GM18868 (cell line): ENCODE measurements at regions not wholly inside any gene's neighbourhood (a gene's known extent, or its start where the extent isn't known, plus 50 kb on each side); places are given as distances from the start of the nearest gene placed in this dataset.
"Not testable (repeated sequence)": the region's sequence is repeated elsewhere in the genome, so short reads cannot be mapped to it uniquely, and the experiment has no call there.

Experiments used
- ATAC-seq: cut with Tn5 transposase; IDR thresholded peaks from one replicate; pipeline ENCODE4 v1.9.1; 2021; ENCODE audit warnings: mild to moderate bottlenecking, moderate library complexity; ENCODE audit not compliant: unreplicated experiment

DNA sequence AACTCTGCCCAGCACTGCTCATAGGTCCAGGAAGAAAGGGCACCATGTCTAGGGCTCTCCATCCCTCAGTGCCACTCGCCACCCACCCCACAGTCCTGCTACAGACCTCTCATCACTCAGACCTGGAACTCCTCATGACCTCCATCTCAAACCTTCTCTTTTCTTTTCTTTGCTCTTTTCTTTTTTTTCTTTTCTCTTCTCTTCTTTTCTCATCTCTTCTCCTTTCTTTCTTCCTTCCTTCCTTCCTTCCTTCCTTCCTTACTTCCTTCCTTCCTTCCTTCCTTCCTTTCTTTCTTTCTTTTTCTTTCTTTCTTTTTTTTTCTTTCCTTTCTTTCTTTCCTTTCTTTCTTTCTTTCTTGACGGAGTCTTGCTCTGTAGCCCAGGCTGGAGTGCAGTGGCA is 122.2 kb downstream of the KLF6 start:
- no peak for ATAC-seq

DNA sequence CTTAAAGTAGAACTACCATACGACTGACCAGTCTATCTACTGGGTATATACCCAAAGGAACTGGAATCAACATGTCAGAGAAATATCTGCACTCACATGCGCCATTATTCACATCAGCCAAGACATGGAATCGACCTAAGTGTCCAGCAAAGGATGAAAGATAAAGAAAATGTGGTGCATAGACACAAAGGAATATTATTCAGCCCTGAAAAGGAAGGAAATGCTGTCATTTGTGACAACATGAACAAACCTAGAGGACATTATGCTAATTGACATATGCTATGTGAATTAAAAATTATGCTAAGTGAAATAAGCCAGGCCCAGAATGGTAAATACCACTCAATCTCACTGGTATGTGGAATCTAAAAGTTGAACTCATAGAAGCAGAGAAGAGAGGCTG is 123.7 kb downstream of the KLF6 start:
- no peak for ATAC-seq

DNA sequence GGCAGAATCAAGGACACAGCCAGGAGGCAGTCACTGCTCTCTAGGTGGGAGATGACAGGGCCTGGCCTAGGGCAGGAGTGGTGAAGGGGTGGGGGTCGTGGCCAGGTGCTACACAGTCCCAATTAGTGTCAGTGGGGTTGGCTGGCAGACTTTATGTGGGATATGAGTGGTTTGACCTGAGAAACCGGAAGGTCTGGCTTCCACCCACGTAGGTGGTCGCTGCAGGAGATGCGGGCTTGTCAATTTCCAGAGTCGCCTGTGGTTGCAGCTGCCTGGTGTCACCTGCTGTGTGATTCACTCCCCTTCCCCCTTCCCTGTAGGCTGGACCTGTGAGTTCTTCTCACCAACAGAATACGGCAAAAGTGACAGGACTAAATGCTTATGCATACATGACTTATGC is 124.3 kb downstream of the KLF6 start:
- ATAC-seq = no peak

DNA sequence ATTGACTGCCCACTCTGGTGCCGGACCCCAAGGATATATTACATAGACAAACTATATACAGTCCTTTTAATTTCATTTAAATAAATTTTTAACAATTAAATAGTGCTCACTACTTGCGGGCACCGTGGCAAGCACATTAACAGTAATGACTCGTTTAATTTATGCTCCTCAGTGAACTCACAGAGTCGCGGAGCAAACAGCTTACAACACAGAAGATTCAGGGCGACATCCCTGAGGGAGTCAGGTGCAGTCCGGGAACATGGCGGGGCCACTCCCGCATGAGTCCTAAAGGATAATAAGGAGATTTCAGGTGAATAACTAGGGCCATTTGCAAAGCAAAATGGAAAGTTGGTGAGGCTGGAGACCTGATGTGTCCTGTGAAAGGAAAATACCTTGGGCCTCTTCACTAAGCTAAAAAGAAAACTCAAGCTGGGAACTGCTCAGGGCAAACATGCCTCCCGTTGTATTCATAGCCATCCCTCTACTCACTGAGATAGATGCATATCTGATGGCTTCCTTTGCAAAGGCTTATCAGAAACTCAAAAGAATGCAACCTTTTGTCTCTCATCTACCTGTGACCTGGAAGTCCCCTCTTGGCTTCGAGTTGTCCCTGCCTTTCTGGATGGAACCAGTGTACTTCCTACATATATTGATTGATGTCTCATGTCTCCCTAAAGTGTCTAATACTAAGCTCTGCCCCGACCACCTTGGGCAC is 125.6 kb downstream of the KLF6 start:
- ATAC-seq = no peak

DNA sequence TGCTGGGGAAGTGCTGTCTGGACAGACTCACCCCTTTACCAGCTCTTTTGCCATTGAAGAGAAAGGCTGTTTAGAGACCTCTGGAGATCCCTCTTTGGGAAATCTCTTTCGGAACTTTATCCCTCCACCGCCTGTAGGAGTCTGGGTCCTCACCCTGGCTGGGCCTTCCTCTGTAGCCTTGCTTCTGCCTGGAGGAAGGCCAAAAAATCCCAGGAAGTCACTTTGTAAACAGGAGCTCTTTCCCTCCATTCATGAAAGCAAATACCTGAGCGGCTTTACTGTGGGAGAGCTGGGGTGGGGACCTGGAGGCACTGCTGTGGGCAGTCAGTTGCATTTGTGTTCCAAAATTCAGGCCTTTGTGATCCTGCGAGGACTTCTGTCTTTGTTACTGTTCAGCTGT is 126.2 kb downstream of the KLF6 start:
- no peak for ATAC-seq

DNA sequence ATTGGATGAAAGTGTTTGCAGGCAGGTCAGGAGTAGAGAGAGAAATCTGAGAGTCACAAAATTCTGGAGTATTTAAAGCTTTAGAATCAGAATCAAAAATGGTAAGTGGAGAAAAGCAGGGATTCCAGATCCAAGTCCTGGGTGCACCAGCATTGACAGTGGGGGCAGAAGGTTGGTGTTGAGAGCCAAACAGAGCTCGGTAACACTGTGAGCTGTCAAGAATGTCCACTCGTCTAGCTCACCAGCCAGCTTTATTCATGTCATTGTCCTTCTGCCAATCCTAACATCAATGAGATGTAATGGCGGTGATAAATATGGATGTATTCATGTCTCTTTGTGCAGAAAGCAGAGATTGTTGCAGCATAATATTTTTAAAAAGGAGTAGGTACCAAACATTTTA is 128.8 kb downstream of the KLF6 start:
- no peak for ATAC-seq

DNA sequence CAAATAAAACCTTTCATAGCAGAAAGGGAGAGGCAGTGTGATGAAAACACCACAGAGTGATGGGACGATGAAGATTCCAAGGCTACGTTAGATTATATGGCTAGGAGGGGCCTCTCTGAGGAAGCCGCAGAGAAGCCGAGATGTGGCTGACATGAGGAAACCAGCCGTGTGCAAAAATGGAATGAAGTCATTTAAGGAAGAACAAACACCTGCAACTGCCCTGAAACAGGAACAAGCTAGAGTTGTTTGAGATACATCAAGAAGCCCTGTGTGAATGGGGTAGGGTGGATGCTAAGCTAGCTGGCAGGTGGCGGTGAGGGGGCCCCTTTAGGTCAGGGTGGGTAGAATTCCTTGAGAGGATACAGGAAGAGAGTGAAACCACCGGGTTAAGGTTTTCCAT is 129.5 kb downstream of the KLF6 start:
- ATAC-seq = peak; percentile 63

DNA sequence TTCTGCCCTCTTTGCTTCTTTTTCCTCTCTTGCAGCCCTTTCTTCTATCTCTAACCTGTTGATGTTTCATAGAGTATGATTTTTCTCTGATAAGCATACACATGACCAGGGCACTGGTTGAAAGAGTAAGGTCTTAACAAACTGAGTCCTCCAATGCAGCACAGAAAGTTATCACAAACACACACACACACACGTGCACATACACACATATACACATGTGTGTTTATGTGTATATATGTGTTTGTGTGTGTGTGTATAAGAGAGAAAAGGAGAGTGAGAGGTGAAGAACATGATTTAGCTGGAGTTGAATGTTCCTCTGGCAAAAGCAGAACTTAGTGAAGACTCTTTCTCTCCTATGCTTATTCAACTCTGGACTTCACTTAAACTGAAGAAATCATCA is 130.0 kb downstream of the KLF6 start:
- ATAC-seq = no peak

DNA sequence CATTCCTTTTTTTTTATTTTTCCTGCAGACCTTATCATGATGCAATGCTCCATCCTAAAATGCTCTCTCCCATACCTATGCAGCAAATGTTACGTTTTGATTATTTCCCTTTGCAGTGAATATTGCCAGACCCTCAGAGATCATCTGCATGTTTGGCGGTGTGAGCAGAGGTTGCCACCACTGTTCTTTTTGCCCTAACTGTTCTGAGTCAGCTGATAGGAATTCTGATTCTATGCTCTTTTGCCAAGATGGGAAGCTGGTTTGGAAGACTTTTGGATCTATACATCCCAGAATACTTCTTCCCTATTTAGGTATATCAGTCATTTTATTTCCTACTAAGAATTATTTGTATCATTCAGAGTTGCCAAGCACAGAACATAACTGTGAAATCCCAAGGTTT is 130.5 kb downstream of the KLF6 start:
- ATAC-seq = no peak

DNA sequence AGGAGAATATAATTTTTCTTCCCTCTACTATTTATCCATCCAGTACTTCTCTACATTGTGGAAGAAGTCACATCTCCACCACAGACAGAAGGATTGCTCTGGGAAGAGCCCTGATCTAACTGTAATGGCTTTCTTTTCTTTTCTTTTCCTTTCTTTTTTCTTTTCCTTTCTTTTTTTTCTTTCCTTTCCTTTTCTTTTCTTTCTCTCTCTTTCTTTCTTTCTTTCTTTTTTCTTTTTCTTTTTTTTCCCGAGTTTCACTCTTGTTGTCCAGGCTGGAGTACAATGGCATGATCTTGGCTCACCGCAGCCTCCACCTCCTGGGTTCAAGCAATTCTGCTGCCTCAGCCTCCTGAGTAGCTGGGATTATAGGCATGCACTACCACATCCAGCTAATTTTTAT is 131.7 kb downstream of the KLF6 start:
- not testable (repeated sequence) for ATAC-seq

DNA sequence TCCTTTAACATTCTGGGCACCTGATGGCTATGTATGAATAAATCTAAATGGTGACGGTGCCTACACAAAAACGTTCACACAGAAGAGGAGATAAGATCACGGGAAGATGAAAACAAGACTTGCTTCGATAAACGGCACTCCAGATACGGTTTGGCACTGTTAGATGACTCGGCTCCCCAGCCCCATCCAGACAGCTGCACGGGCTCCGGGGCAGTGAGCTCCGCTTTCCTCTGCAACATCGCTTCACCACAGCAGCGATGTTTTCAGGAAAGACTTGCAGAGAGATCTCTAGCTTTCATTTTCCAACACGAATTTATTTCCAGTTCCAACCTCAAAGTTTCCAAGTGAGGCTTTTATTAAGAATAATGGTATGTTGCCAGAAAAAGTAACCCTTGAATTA is 132.1 kb downstream of the KLF6 start:
- no peak for ATAC-seq

DNA sequence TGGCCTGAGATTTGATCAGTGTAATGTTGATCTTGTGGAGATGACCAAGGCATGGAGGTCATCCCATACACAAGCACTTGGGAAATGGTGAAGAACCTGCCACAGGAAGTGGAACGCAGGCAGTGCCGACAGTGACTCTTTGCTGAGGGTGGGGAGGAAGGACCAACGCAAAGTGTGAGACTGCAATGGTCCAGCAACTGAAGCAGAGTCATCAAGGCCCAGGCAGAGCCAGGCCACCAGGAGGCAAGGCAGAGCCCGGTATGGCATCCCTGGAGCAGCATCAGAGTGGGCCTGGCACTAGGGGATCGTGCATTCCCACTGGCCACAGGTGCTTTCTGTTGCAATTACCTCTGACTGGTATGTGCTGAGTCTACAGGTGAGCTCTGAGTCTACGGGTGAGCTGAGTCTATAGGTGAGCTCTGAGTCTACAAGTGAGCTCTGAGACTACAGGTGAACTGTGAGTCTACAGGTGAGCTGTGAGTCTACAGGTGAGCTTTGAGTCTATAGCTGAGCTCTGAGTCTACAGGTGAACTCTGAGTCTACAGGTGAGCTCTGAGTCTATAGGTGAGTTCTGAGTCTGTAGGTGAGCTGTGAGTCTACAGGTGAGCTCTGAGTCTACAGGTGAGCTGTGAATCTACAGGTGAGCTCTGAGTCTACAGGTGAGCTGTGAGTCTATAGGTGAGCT is 132.9 kb downstream of the KLF6 start:
- ATAC-seq = no peak

DNA sequence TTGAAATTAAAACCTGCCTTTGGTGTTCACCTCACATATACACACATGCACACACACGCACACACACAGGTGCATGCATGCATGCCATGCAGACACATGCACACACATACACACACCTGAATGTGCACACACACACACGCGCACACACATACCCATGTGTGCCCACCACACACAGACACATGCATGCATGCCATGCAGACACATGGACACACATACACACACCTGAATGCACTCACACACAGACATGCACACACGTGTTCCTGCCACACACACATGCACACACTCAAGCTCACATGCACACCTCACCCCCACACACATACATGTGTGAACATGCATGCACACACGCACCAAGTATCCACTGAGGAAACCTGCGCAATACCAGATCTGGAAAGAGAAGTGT is 136.4 kb downstream of the KLF6 start:
- ATAC-seq = no peak

DNA sequence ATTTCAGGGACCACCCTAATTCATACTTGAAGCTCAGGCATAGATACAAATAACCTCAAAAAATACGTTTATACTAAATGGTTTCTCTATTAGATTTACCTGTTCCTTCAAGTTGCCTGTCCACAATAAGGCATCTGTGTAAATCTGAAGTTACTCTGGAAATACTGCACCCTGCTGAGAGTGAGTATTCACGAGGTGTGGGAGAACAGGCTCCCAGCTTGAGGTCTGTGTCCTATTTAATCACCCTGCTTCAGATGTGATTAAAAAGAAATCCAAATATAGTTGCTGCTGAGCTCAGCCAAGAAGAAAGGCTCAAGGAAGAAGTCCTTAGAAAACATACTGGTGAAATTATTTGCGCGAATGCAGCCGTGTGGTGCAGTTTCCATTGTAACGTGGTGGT is 136.8 kb downstream of the KLF6 start:
- no peak for ATAC-seq

DNA sequence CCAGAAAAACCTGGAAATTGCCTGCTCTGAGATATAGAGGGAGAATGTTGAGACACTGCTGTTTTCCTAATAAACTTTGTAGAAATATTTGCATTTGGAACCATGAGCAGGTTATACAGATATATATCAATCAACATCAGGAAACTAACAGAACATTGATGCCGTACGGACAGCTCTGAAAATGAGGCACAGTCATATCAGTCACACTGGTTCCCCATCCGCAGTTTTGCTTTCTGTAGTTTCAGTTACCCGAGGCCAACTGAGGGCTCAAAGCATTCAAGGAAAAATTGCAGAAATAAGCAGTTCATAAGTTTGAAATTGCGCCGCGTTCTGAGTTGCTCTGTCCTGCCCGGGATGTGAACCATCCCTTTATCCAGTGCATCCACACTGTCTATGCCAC is 137.9 kb downstream of the KLF6 start:
- peak; percentile 93 for ATAC-seq

DNA sequence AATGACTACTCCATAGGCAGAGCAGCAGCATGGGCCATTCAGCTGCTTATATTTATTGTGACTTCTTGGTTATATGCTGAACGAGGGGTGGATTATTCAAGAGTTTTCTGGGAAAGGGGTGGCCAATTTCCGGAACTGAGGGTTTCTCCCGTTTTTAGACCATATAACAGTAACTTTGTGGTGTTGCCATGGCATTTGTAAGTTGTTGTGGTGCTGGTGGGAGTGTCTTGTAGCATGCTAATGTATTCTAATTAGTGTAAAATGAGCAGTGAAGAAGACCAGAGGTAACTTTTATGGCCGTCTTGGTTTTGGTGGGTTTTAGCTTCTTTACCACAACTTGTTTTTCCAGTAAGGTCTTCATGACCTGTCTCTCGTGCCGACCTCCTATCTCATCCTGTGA is 139.6 kb downstream of the KLF6 start:
- no peak for ATAC-seq

DNA sequence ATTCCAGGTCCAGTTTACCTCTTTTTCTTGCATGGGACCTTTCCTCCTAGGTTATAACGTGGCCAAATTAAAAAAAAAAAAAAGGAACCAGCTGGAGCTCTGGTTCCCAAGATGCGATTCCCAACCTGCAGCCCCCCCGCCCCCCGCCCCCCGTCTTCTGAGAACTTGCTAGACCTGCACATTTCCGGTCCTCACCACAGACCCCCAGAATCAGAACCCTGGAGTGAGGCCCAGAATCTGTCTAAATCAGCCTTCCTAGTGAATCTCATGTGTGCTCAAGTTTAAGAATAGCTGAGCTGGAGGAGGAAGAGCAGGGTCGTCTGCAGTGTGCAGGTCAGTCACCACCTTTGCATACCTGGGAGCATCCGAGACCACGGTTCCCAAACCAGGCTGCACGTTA is 144.2 kb downstream of the KLF6 start:
- no peak for ATAC-seq

DNA sequence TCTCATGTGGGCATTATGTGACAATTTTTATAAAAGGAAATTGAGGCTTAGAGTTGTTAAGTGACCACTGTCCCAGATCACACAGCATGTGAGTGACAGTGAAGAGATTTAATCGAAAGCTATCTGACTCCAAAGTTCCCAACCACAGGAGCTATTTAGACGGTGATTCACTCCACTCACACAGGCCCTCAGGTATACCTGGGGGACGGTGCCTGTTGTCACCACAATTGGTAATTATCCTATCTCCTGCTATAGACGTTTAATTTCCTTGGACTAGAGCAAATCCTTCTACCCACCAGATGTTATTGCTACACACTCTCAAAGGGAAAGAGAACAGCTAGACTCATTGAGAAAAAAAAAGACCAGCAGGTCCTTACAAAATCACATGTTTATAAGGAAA is 145.5 kb downstream of the KLF6 start:
- no peak for ATAC-seq

DNA sequence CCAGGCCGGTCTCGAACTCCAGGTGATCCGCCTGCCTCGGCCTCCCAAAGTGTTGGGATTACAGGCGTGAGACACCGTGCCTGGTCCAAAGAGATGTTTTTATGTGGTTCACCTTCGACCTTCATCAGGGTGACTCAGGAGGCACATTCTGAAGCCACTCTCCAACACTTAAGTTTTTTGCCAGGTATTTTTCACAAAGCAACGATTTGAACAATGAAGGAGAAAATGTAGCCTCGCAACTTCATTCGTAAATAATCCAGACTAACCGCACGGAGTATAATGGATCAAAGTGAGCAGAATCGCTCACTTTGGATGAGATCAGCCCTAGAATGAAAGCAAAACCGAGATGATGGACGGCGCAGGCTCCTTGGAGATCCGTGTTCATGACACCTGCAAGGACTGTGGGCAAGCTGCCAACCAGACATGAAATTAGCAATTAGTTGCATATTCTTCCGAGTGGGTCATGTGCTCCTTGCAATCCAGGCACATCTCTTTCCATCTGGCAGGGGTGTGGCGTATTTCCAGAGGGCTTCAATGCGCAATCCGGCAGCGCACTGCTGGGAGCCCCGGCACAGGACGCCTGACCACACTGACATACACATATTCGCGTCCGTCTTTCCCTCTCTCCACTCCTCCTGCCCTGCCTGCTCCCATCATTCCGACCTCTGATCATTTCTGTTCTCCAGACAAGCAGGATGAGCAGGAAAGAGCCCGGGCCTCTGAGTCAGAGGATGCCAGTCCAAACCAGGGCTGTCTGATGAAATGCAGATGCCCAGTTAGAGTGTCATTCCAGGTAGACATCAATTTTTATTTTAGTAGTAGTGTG is 148.4 kb downstream of the KLF6 start:
- no peak for ATAC-seq

DNA sequence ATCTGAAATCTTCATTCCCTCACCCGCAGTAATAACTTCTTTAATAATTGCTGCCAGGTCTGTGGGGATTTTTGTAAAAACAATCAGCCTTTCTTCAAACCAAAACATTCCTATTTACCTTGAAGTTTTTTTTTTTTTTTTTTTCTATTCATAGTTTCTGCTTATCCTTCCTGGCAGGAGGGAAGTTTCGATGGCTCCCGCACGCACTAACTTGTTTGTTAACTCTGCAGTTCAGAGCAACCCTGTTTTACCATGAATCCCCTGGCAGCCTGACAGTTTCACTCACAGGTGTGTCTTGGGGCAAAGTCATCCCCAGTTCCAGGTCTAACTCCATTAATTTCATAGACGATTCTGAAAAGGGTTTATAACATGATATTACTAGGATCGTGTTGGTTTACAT is 149.3 kb downstream of the KLF6 start:
- no peak for ATAC-seq

DNA sequence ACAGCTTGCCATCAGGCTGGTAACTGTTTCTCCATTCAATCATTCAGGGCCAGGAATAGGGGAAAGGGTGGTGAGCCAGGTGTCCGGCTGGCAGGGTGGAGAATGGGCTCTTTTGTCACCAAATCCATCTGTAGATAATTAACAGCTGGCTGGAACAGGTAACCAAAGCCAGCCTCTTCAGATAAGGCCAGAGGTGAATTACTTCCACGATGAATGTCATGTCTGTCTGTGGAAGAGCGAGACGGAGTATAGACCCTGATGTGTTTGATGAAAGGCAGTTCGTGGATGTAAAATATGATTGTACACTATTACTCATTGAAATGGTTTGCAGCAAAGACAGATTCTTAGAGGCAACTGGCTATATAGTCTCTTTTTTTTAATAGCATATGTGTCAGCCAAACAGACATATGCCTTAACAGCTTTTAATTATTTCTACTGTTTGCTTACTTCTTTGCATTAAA is 149.8 kb downstream of the KLF6 start:
- ATAC-seq = no peak

DNA sequence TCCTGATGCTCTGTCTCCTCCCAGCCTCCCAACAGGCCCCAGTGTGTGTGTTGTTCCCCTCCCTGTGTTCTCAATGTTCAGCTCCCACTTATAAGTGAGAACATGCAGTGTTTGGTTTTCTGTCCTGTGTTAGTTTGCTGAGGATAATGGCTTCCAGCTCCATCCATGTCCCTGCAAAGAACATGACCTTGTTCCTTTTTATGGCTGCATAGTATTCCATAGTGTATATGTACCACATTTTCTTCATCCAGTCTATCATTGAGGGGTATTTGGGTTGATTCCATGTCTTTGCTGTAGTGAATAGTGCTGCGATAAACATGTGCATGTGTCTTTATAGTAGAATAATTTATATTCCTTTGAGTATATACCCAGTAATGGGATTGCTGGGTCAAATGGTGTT is 150.4 kb downstream of the KLF6 start:
- not testable (repeated sequence) for ATAC-seq
